Body of pancreas (tissue), 4 donors: ENCODE measurements at regions not wholly inside any gene's neighbourhood (a gene's known extent, or its start where the extent isn't known, plus 50 kb on each side); places are given as distances from the start of the nearest gene placed in this dataset.

Experiments used
- CTCF ChIP-seq, 7 experiments: fragments of 450-650 bp in 4 of 7; fragments of 200-600 bp in 3 of 7; sonication (generic) in 3 of 7; IDR thresholded peaks; one replicate each; pipeline ENCODE4 v1.5.1; 2016 to 2019; ENCODE audit warnings: antibody characterized with exemption in 7 of 7
- POLR2A ChIP-seq, 3 donors: fragments of 450-650 bp; IDR thresholded peaks; one replicate each; pipeline ENCODE4 v1.6.1; 2016; ENCODE audit warnings: antibody characterized with exemption in 3 of 3, mild to moderate bottlenecking in 2 of 3

- no peak for TF ChIP-seq CTCF (IDR thresholded peaks at IDR 0.05)
- no peak for TF ChIP-seq POLR2A (IDR thresholded peaks at IDR 0.05)
Measured at GRCh38 chr10:59047180-59047579, 129.3 kb upstream of the PHYHIPL start.
